ENCODE measurements at regions not wholly inside any gene's neighbourhood (a gene's known extent, or its start where the extent isn't known, plus 50 kb on each side); places are given as distances from the start of the nearest gene placed in this dataset.

GRCh38 chr11:59285716-59286260 lies 72.9 kb upstream of the OR5AN1 start:
- TF ChIP-seq POLR2A (IDR thresholded peaks at IDR 0.05) (no peak), CTCF (IDR thresholded peaks at IDR 0.05) (no peak)

All from tibial nerve (tissue), 3 donors.